ENCODE measurements at regions not wholly inside any gene's neighbourhood (a gene's known extent, or its start where the extent isn't known, plus 50 kb on each side); places are given as distances from the start of the nearest gene placed in this dataset.

DNA sequence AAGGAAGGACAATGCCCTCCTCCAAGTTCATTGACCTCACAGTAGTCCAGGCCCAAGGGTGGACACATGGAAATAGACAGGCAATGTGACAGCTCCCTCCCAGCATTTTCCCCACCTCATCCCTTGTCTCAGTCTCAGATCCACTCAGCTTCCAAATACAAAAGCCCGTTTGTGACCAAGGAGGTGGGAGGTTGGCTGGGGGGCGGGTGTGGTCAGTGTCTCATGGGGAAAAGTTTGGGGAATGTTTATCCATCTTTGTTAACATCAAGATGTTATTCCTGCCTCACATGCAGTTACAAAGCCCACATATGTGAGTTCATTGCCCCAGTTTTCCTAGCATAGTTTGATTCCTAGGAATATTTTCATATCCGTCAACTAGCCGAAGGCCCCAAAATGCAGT is 338.5 kb upstream of the PPP2R3A start:
- no peak for DNase-seq (ENCODE audit: low read depth, low spot score)
- Mint-ChIP-seq H3K27ac (ENCODE audit: unreplicated experiment) (no peak overlapping the region), H3K27me3 (ENCODE audit: low read depth) (no peaks in the 10 kb centered on the region), H3K4me3 (no peak overlapping the region), H3K9me3 (no peaks in the 10 kb centered on the region), H3K4me1 (peaks cover 4% of the 10 kb centered on the region), H3K36me3 (ENCODE audit: low read depth) (no peaks in the 10 kb centered on the region)
- TF ChIP-seq, protein P1, sequence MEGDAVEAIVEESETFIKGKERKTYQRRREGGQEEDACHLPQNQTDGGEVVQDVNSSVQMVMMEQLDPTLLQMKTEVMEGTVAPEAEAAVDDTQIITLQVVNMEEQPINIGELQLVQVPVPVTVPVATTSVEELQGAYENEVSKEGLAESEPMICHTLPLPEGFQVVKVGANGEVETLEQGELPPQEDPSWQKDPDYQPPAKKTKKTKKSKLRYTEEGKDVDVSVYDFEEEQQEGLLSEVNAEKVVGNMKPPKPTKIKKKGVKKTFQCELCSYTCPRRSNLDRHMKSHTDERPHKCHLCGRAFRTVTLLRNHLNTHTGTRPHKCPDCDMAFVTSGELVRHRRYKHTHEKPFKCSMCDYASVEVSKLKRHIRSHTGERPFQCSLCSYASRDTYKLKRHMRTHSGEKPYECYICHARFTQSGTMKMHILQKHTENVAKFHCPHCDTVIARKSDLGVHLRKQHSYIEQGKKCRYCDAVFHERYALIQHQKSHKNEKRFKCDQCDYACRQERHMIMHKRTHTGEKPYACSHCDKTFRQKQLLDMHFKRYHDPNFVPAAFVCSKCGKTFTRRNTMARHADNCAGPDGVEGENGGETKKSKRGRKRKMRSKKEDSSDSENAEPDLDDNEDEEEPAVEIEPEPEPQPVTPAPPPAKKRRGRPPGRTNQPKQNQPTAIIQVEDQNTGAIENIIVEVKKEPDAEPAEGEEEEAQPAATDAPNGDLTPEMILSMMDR (conservative IDR thresholded peaks at IDR 0.05): no peak

DNA sequence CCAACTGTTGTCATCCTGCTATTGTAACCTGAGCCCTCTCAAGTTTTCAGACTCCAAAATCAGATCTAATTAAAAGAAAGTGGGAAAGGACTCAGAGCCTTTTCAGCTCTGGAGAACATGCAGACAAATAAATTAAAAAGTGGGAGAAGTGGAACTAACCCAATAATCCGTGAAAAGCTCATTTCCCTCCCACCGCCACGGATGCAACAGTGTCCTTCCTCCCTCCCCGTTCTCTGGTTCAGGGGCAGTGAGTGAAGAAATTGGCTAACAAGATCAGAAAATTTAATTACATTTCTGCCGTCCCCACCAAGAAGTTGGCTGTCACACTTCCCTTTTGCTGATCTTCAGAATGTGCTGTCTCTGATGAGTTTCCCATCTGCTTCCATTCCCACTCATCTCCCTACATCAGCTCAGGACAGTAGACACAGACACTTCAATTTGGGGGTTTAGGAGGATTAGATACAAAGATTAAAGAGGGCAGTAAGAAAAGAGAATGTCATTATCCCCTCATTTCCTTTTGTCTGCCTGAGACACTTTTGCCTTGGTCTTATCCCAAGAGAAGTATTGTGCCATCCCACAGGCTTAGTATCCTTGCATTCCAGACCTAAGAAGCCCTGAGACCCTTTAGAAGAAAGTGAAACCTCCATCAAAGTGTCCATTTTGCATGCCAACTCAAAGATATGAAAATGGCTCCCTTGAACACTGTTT is 335.7 kb upstream of the PPP2R3A start:
- TF ChIP-seq, protein P1 (conservative IDR thresholded peaks at IDR 0.05): no peak
- DNase-seq (ENCODE audit: low read depth, low spot score): no peak
- H3K36me3 Mint-ChIP-seq (ENCODE audit: low read depth): no peaks in the 10 kb centered on the region
- no peaks in the 10 kb centered on the region for H3K9me3 Mint-ChIP-seq
- H3K27me3 Mint-ChIP-seq (ENCODE audit: low read depth): no peaks in the 10 kb centered on the region
- H3K4me1 Mint-ChIP-seq: peaks cover 12% of the 10 kb centered on the region
- no peak overlapping the region for H3K27ac Mint-ChIP-seq (ENCODE audit: unreplicated experiment)
- H3K4me3 Mint-ChIP-seq: no peak overlapping the region

DNA sequence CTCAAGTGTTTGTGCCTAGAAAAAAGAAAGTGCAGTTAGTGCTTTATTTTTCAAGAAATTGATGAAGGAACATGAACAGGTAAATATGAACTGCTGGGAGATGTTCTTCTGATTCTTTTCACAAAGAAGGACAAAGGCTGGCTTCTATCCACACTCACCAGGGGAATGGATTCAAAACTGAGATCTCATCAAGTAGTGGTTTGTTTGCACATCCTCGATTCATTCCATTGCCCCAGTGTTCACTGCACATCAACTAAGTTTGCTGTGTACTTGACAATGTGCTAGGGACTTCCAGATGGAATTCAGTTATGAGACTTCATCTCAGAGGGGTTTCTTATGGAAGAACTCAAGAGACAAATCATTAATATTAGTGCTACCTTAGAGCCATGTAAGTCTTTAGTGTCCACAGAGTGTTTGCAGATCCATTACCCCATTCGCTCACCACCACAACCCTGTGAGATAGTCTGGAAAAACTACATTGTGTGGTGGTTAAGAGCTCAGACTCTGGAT is 332.9 kb upstream of the PPP2R3A start:
- H3K4me1 Mint-ChIP-seq: peaks cover 33% of the 10 kb centered on the region

DNA sequence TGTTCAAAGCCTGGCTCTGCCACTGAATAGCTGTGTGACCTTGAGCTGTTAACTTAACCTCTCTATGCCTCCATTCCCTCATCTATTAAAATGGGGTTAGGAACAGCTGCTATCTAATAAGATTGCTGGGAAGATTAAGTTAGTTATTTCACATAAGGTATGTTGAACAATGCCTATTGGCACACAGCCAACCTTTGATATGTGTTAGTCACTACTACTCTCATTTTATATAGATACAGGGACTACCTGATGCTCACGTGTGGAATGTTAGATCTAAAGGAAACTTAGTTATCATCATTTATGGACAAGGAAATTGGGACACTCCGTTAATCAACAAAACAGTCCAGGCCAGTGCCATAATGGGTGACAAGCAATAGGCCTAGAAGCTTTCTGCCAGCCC is 332.4 kb upstream of the PPP2R3A start:
- peaks cover 3% of the 10 kb centered on the region for H3K9me3 Mint-ChIP-seq
- TF ChIP-seq, protein P1 (conservative IDR thresholded peaks at IDR 0.05): no peak
- no peak for DNase-seq (ENCODE audit: low read depth, low spot score)
- peak overlapping the region; percentile 15 for H3K27ac Mint-ChIP-seq (ENCODE audit: unreplicated experiment)
- H3K4me1 Mint-ChIP-seq: peaks cover 33% of the 10 kb centered on the region
- H3K36me3 Mint-ChIP-seq (ENCODE audit: low read depth): no peaks in the 10 kb centered on the region
- no peak overlapping the region for H3K4me3 Mint-ChIP-seq
- no peaks in the 10 kb centered on the region for H3K27me3 Mint-ChIP-seq (ENCODE audit: low read depth)

More for the DNA sequence above, 332.9 kb upstream of the PPP2R3A start:
- Mint-ChIP-seq H3K27ac (ENCODE audit: unreplicated experiment) (no peak overlapping the region), H3K4me3 (no peak overlapping the region), H3K36me3 (ENCODE audit: low read depth) (no peaks in the 10 kb centered on the region), H3K9me3 (no peaks in the 10 kb centered on the region), H3K27me3 (ENCODE audit: low read depth) (no peaks in the 10 kb centered on the region)
- no peak for DNase-seq (ENCODE audit: low read depth, low spot score)
- TF ChIP-seq, protein P1 (conservative IDR thresholded peaks at IDR 0.05): no peak

DNA sequence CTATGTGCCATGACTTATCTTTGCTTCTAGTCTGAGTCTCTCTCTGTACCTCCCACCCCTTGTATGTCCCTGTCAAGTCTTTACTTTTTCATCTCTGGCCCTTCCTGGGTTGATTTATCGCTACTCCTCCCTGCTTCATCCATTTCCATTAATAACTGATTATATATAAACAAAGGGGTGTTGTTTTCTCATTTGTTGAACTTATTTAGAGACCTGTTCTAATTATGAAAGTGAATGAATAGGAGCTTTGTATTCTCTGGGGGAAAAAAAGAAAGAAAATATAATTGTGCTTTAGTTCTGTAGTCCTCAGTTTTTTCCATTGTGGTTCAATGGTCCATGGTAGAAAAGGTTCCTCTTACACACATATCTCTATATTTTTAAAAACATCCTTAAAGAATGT is 328.9 kb upstream of the PPP2R3A start:
- H3K4me3 Mint-ChIP-seq: no peak overlapping the region
- H3K27ac Mint-ChIP-seq (ENCODE audit: unreplicated experiment): peak overlapping the region; percentile 21
- H3K4me1 Mint-ChIP-seq: peaks cover 28% of the 10 kb centered on the region
- H3K27me3 Mint-ChIP-seq (ENCODE audit: low read depth): no peaks in the 10 kb centered on the region
- H3K9me3 Mint-ChIP-seq: peaks cover 6% of the 10 kb centered on the region
- H3K36me3 Mint-ChIP-seq (ENCODE audit: low read depth): no peaks in the 10 kb centered on the region
- DNase-seq (ENCODE audit: low read depth, low spot score): no peak
- TF ChIP-seq, protein P1 (conservative IDR thresholded peaks at IDR 0.05): no peak
